BJ (cell line): ENCODE measurements at regions not wholly inside any gene's neighbourhood (a gene's known extent, or its start where the extent isn't known, plus 50 kb on each side); places are given as distances from the start of the nearest gene placed in this dataset.

Experiments used
- CTCF ChIA-PET: fragments of 350-600 bp; formaldehyde crosslinking; extraction: SDS; loops from one replicate; lab custom pipeline; 2021; ENCODE audit warnings: antibody characterized with exemption, inconsistent platforms; lab: Yijun Ruan, JAX
- POLR2A ChIA-PET: fragments of 300-600 bp; sonication (Branson Sonifier 250); formaldehyde crosslinking; extraction: SDS; loops from one replicate; lab custom pipeline; 2021; ENCODE audit warnings: antibody characterized with exemption; lab: Charles Lee
- DNase-seq: peaks from one replicate; pipeline ENCODE4 v3.0.0-alpha.2; 2011; ENCODE audit warnings: low read depth
- H3K27me3 ChIP-seq: 2 replicates; pipeline ENCODE4 v1.6.0; 2011; ENCODE audit warnings: low read length; ENCODE audit not compliant: control insufficient read depth, insufficient read depth
- H3K36me3 ChIP-seq: 2 replicates; pipeline ENCODE4 v1.5.1; 2011; ENCODE audit warnings: low read length; ENCODE audit not compliant: control insufficient read depth, insufficient read depth
- H3K4me3 ChIP-seq: 2 replicates; pipeline ENCODE4 v1.5.1; 2011; ENCODE audit warnings: low read depth, mild to moderate bottlenecking, control low read depth, low read length
- TF ChIP-seq, protein P1 (sequence below): IDR thresholded peaks from 2 replicates; pipeline ENCODE4 v1.5.1; 2011; ENCODE audit warnings: low read depth, mild to moderate bottlenecking, control low read depth, inconsistent platforms, low read length, moderate library complexity; ENCODE audit not compliant: insufficient read depth

DNA sequence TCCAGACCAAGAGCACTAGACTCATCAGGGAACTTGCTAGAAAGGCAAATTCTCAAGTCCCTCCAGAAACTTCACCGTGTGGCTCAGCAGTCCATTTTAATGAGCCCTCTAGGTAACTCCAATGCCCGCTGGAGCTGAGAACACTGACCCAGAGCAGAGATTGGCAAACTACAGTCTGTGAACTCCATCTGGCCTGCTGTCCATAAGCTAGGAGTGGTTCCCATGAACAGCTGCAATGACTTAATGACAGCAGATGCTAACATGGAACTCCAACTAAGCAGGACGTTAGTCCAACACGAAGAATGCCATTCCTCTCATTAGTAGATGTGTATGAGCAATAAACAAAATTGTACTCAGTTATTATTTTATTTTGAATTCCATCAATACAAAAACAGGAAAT is 371.9 kb downstream of the STK39 start:
- Histone ChIP-seq H3K36me3 (no peaks in the 10 kb centered on the region), H3K27me3 (no peaks in the 10 kb centered on the region), H3K4me3 (no peak overlapping the region)
- ChIA-PET CTCF (no interaction called here), POLR2A (no interaction called here)
- TF ChIP-seq, protein P1, sequence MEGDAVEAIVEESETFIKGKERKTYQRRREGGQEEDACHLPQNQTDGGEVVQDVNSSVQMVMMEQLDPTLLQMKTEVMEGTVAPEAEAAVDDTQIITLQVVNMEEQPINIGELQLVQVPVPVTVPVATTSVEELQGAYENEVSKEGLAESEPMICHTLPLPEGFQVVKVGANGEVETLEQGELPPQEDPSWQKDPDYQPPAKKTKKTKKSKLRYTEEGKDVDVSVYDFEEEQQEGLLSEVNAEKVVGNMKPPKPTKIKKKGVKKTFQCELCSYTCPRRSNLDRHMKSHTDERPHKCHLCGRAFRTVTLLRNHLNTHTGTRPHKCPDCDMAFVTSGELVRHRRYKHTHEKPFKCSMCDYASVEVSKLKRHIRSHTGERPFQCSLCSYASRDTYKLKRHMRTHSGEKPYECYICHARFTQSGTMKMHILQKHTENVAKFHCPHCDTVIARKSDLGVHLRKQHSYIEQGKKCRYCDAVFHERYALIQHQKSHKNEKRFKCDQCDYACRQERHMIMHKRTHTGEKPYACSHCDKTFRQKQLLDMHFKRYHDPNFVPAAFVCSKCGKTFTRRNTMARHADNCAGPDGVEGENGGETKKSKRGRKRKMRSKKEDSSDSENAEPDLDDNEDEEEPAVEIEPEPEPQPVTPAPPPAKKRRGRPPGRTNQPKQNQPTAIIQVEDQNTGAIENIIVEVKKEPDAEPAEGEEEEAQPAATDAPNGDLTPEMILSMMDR = no peak
- no peak for DNase-seq

DNA sequence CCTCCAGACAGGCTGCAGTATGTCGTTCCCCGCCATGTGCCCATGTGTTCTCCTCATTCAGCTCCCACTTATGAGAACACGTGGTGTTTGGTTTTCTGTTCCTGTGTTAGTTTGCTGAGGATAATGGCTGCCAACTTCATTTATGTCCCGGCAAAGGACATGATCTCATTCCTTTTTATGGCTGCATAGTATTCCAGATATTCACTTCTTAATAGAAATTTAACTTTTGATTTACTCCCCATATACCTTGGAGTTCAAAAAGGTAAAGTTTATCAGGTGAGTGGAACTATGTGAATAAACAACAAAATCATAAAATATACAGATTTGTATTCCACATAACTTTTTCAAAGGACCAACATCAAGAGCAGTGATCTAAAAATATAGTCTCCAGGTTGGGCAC is 372.6 kb downstream of the STK39 start:
- DNase-seq = no peak
- TF ChIP-seq, protein P1 = no peak
- ChIA-PET POLR2A (no interaction called here), CTCF (no interaction called here)
- Histone ChIP-seq H3K4me3 (no peak overlapping the region), H3K36me3 (no peaks in the 10 kb centered on the region), H3K27me3 (no peaks in the 10 kb centered on the region)

DNA sequence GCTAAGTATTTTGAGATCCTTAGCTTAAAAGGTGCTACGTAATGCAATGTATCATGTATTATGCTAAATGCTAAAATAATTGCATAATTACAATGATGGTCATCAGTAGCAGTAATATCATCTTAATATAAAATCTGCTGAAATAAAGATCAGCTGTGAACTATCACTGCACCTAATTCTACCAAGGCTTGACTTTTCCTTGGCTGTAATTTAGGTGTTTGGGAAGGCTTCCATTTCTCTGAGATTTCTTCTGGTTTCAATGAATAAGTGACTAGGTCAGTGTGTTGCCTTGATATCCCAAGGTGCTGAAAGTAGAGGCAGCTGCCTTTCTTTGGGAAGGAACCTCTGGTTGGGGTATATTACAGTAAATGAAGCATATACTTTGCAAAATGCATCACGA is 376.1 kb downstream of the STK39 start:
- no peak overlapping the region for H3K4me3 ChIP-seq
- no peaks in the 10 kb centered on the region for H3K27me3 ChIP-seq
- H3K36me3 ChIP-seq = no peaks in the 10 kb centered on the region
- POLR2A ChIA-PET = no interaction called here
- CTCF ChIA-PET = no interaction called here
- no peak for DNase-seq
- TF ChIP-seq, protein P1 = no peak

DNA sequence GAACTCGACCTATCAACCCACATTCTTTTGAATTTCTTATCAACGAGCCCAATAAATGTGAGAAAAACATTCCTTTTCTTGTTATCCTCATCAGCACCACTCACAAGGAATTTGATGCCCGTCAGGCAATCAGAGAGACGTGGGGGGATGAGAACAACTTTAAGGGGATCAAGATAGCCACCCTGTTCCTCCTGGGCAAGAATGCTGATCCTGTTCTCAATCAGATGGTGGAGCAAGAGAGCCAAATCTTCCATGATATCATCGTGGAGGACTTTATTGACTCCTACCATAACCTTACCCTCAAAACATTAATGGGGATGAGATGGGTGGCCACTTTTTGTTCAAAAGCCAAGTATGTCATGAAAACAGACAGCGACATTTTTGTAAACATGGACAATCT is 378.2 kb downstream of the STK39 start:
- CTCF ChIA-PET = no interaction called here

DNA sequence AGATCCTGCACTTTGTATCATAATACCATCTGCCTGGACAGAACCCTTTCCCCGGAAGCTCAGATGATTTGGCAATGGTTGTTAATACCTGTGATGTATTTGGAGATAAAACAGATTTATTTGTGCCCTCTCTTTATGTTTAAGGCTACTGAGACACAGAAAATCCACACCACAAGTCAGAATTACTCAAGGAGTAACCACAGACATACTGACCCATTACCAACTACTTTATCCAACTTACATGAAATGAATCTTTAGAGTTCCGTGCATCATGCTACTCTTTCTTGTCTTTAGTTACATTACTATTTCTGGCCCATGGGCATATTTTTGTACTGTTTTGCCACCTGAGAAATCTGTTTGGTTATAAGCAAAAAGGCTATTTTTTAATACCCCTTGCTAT is 384.0 kb downstream of the STK39 start:
- POLR2A ChIA-PET = interaction anchor here (0.7 kb wide), 1 partner anchor 103 kb away, joined by 3 read pairs; no protein-coding TSS in a partner anchor
- H3K36me3 ChIP-seq = no peaks in the 10 kb centered on the region
- no peak for DNase-seq
- no peaks in the 10 kb centered on the region for H3K27me3 ChIP-seq
- TF ChIP-seq, protein P1 = no peak
- CTCF ChIA-PET = interaction anchor here (1.7 kb wide), 1 partner anchor 11 kb away, joined by 5 read pairs; no protein-coding TSS in a partner anchor
- no peak overlapping the region for H3K4me3 ChIP-seq

More for the DNA sequence above, 378.2 kb downstream of the STK39 start:
- H3K4me3 ChIP-seq = no peak overlapping the region
- H3K27me3 ChIP-seq = no peaks in the 10 kb centered on the region
- no peaks in the 10 kb centered on the region for H3K36me3 ChIP-seq
- POLR2A ChIA-PET = no interaction called here
- TF ChIP-seq, protein P1 = no peak
- DNase-seq = no peak
